Prostate gland (tissue), 2 donors: ENCODE measurements at regions not wholly inside any gene's neighbourhood (a gene's known extent, or its start where the extent isn't known, plus 50 kb on each side); places are given as distances from the start of the nearest gene placed in this dataset.

Experiments
- POLR2A ChIP-seq: fragments of 450-650 bp; IDR thresholded peaks from one replicate; pipeline ENCODE4 v1.6.1; 2016; ENCODE audit warnings: antibody characterized with exemption, mild to moderate bottlenecking
- POLR2AphosphoS5 ChIP-seq: sonication (generic); formaldehyde crosslinking; IDR thresholded peaks from one replicate; pipeline ENCODE4 v1.6.1; 2017; ENCODE audit warnings: antibody characterized with exemption
- TF ChIP-seq, protein P1 (sequence below), 4 experiments: fragments of 200-600 bp in 2 of 4; fragments of 450-650 bp in 2 of 4; sonication (generic) in 2 of 4; IDR thresholded peaks; 1 replicate in 3 of 4; 2 replicates in 1 of 4; pipeline ENCODE4 v1.5.1; 2016 to 2019; ENCODE audit warnings: antibody characterized with exemption in 4 of 4, mild to moderate bottlenecking in 2 of 4, moderate library complexity in 2 of 4

DNA sequence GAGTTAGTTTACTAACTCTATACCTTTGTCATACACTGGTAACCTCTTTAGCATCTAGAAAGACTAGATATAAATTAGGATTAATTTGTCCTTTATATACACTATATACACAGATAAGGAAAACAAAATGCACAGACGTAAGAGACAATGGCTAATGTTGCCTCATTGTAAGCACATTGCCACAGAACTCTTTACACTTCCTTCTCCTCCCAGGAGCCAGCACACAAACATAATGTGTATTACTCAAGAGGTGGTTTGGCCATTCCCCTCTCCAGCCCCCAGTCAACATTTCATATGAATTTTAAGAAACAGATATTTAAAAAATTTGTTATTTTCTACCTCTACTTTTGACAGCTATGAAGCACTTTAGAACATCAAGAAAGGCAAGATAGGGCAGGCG lies 131.4 kb upstream of the OR4E1 start:
- TF ChIP-seq, protein P1, sequence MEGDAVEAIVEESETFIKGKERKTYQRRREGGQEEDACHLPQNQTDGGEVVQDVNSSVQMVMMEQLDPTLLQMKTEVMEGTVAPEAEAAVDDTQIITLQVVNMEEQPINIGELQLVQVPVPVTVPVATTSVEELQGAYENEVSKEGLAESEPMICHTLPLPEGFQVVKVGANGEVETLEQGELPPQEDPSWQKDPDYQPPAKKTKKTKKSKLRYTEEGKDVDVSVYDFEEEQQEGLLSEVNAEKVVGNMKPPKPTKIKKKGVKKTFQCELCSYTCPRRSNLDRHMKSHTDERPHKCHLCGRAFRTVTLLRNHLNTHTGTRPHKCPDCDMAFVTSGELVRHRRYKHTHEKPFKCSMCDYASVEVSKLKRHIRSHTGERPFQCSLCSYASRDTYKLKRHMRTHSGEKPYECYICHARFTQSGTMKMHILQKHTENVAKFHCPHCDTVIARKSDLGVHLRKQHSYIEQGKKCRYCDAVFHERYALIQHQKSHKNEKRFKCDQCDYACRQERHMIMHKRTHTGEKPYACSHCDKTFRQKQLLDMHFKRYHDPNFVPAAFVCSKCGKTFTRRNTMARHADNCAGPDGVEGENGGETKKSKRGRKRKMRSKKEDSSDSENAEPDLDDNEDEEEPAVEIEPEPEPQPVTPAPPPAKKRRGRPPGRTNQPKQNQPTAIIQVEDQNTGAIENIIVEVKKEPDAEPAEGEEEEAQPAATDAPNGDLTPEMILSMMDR (IDR thresholded peaks at IDR 0.05): no peak
- no peak for TF ChIP-seq POLR2A
- no peak for TF ChIP-seq POLR2AphosphoS5
